Thyroid gland (tissue), 4 donors: ENCODE measurements at regions not wholly inside any gene's neighbourhood (a gene's known extent, or its start where the extent isn't known, plus 50 kb on each side); places are given as distances from the start of the nearest gene placed in this dataset.

Experiments
- DNase-seq, 2 donors: peaks; one replicate each; pipeline ENCODE4 v3.0.0-alpha.2; 2019
- H3K27ac ChIP-seq, 3 donors: fragments of 200-600 bp; sonication (generic); 1 replicate in 2 of 3; 2 replicates in 1 of 3; pipeline ENCODE4 v1.5.1; 2016 to 2019; ENCODE audit warnings: mild to moderate bottlenecking in 1 of 3, moderate library complexity in 1 of 3
- H3K27me3 ChIP-seq: fragments of 200-600 bp; sonication (generic); one replicate; pipeline ENCODE4 v1.5.1; 2019
- H3K36me3 ChIP-seq, 2 donors: fragments of 200-600 bp; sonication (generic); one replicate each; pipeline ENCODE4 v1.5.1; 2016 to 2019
- H3K4me1 ChIP-seq, 2 donors: fragments of 200-600 bp; sonication (generic); one replicate each; pipeline ENCODE4 v1.5.1; 2017 to 2019
- H3K4me3 ChIP-seq, 3 donors: fragments of 200-600 bp; sonication (generic); replicated peaks in 1 of 3; 1 replicate in 2 of 3; 2 replicates in 1 of 3; pipeline ENCODE4 v1.5.1; 2016; ENCODE audit warnings: mild to moderate bottlenecking in 1 of 3
- H3K9me3 ChIP-seq: fragments of 200-600 bp; sonication (generic); one replicate; pipeline ENCODE4 v1.5.1; 2017
- POLR2A ChIP-seq, 2 donors: fragments of 450-650 bp; IDR thresholded peaks; one replicate each; pipeline ENCODE4 v1.6.1; 2017; ENCODE audit warnings: antibody characterized with exemption in 2 of 2, mild to moderate bottlenecking in 2 of 2, moderate library complexity in 1 of 2
- WGBS, 2 donors: methylation state at CpG; one replicate each; pipeline ENCODE4 v1.1.5; 2017; 5-methylcytosine and 5-hydroxymethylcytosine counted together
- intact Hi-C: fragments of 100-400 bp; cut with DNase I; formaldehyde crosslinking; loops from one replicate; pipeline ENCODE4 v1.15.1; 2023
- TF ChIP-seq, protein P1 (sequence below), 6 experiments: fragments of 200-600 bp in 3 of 6; fragments of 450-650 bp in 3 of 6; sonication (generic) in 3 of 6; IDR thresholded peaks; one replicate each; pipeline ENCODE4 v1.5.1; 2016 to 2019; ENCODE audit warnings: antibody characterized with exemption in 6 of 6, mild to moderate bottlenecking in 2 of 6, inconsistent platforms in 1 of 6, moderate library complexity in 1 of 6

DNA sequence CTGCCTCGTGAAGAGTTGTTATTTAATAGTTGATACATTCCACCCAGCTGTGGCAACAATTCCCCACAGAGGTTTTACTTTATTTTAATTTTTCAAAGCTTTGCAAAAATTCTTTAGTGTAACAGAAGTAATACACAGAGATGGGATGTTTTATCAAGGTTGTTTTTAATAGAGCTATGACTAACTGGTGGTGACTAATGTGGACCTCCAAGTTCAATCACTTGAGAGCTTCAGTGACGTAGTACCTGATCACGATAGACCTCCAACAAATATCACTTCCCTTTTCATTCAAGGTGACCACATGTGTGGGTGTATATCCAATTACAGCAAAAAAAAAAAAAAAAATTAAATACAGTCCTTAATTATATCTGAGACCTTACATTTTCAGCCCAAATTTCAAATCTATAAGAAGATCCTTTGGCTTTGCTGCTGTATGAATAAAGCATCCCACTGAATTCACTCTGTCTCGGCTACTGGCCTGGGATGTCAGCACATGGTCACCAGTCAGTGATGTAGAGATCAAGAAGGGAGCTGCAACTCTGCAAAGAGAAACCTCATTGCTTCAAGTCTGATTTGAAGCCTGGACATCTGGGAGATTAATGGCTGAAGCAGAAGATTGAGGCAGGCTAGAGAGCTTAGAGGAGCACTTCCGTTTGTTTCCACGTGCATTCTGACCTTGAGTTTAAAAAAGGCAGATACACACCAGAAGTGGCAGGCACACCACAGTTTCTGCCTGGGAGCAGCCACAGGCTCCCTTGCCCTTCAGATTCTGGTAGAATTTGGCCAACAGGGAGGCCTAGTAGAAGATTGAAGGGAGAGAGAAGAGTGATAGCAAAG lies 345.9 kb upstream of the NOCT start:
- peak in 1 of 2 donors; percentile 7 for DNase-seq
- intact Hi-C loops, result no loop called here
- Histone ChIP-seq H3K27ac (no peak overlapping the region), H3K4me3 (no peak overlapping the region), H3K27me3 (no peaks in the 10 kb centered on the region), H3K36me3 (no peaks in the 10 kb centered on the region), H3K9me3 (no peaks in the 10 kb centered on the region), H3K4me1 (peaks cover 0 to 10% of the 10 kb centered on the region in 2 donors)
- WGBS, 2 donors, result 70 to 83% methylated on average over 6 of the region's 6 CpGs
- TF ChIP-seq, protein P1, sequence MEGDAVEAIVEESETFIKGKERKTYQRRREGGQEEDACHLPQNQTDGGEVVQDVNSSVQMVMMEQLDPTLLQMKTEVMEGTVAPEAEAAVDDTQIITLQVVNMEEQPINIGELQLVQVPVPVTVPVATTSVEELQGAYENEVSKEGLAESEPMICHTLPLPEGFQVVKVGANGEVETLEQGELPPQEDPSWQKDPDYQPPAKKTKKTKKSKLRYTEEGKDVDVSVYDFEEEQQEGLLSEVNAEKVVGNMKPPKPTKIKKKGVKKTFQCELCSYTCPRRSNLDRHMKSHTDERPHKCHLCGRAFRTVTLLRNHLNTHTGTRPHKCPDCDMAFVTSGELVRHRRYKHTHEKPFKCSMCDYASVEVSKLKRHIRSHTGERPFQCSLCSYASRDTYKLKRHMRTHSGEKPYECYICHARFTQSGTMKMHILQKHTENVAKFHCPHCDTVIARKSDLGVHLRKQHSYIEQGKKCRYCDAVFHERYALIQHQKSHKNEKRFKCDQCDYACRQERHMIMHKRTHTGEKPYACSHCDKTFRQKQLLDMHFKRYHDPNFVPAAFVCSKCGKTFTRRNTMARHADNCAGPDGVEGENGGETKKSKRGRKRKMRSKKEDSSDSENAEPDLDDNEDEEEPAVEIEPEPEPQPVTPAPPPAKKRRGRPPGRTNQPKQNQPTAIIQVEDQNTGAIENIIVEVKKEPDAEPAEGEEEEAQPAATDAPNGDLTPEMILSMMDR (IDR thresholded peaks at IDR 0.05), result no peak
- TF ChIP-seq POLR2A (IDR thresholded peaks at IDR 0.05), result no peak

DNA sequence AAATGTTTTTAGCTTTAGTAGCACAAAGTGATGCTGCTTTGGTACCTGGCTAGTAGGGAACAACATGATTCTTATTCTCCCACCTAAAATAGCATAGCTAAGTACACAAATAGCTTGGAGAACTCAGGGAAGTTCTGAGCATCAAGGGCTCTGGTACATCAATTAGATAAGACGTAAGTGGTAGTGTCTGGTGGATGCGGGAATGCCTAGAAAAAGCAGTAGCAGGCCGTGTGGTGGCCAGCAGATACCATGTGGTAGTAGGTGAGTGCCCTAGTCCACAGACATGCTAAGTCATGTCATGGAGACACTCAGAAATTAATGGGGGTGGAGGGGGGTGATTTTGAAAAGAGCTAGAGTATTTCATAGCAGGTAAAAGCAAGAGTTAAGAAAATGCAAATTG lies 347.3 kb upstream of the NOCT start:
- Histone ChIP-seq H3K36me3 (no peaks in the 10 kb centered on the region), H3K4me3 (no peak overlapping the region), H3K27me3 (no peaks in the 10 kb centered on the region), H3K9me3 (no peaks in the 10 kb centered on the region), H3K27ac (no peak overlapping the region), H3K4me1 (peaks cover 0 to 10% of the 10 kb centered on the region in 2 donors)
- DNase-seq, result no peak
- TF ChIP-seq, protein P1 (IDR thresholded peaks at IDR 0.05), result no peak
- TF ChIP-seq POLR2A (IDR thresholded peaks at IDR 0.05), result no peak
- intact Hi-C loops, result no loop called here
- 96 to 98% methylated on average over 3 of the region's 3 CpGs for WGBS, 2 donors

DNA sequence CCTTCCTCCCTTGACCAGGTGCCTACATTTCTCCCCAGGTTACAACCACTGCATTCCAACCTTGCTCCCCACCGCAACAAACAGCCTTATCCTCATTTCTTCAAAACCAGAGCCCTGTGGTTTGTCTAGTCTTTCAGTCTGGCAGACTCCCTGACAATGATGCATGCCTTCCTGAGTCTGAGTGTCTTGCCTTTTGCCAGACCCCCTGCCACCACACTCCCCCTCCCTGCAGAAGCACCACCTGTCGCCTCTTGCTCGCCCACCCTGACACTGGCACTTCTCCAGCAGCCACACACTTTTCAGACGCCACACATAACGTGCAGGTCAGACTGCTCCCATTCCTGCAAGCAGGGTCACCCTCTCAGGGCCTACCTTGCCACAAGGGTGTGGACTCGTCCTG lies 349.2 kb upstream of the NOCT start:
- Histone ChIP-seq H3K27ac (no peak overlapping the region), H3K9me3 (no peaks in the 10 kb centered on the region), H3K4me3 (no peak overlapping the region), H3K27me3 (no peaks in the 10 kb centered on the region), H3K4me1 (peaks cover 0 to 10% of the 10 kb centered on the region in 2 donors), H3K36me3 (no peaks in the 10 kb centered on the region)
- intact Hi-C loops, result no loop called here
- TF ChIP-seq, protein P1 (IDR thresholded peaks at IDR 0.05), result no peak
- TF ChIP-seq POLR2A (IDR thresholded peaks at IDR 0.05), result no peak
- 87 to 92% methylated on average over 6 of the region's 6 CpGs for WGBS, 2 donors
- no peak for DNase-seq

DNA sequence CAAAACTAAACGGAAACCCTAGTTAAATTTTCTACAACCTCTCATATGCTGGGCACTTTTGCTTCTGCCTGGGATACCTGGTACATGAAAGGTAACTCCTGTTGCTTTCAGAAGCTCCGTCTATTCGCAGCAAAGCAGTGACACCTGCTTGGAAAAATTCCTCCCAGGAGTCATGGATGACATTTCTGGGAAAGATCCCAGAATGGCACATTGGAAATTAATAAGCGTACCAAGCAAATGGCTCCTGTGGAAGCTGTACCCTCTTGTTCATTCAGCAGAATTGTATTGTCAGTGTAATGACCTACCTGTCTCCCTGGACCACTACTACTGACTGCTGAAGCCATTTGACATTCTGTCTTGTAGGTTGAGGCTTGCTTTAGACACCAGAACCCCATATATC lies 349.7 kb upstream of the NOCT start:
- intact Hi-C loops, result no loop called here

DNA sequence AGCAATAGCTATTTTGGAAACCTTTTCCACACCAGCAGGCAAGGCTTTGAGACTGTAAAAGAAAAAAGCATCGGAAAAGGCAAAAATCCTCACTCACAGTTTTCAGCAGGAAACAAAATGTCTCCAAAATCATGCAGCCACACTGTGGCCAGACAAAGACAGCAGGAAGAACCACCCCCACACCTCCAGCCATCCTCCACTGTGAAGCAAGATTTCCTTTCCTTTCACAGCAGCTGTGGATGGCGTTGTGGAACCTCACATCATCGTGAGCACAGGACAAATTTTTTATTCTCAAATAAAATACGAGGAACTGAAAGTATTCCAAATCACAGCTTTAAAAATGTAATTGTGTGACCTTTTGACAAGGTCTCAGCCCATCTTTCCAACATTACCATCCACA lies 351.7 kb upstream of the NOCT start:
- TF ChIP-seq, protein P1 (IDR thresholded peaks at IDR 0.05), result no peak
- no peak for TF ChIP-seq POLR2A (IDR thresholded peaks at IDR 0.05)
- Histone ChIP-seq H3K9me3 (no peaks in the 10 kb centered on the region), H3K4me3 (no peak overlapping the region), H3K36me3 (no peaks in the 10 kb centered on the region), H3K4me1 (peaks cover 0 to 4% of the 10 kb centered on the region in 2 donors), H3K27me3 (no peaks in the 10 kb centered on the region), H3K27ac (no peak overlapping the region)
- 70 to 74% methylated on average over 4 of the region's 4 CpGs for WGBS, 2 donors
- no peak for DNase-seq
- intact Hi-C loops, result no loop called here

More for the DNA sequence above, 349.7 kb upstream of the NOCT start:
- H3K4me1 ChIP-seq, result peaks cover 0 to 10% of the 10 kb centered on the region in 2 donors
- TF ChIP-seq, protein P1 (IDR thresholded peaks at IDR 0.05), result no peak
- no peak for TF ChIP-seq POLR2A (IDR thresholded peaks at IDR 0.05)
- WGBS, 2 donors, result 93 to 97% methylated on average over 4 of the region's 4 CpGs
- H3K4me3 ChIP-seq, result no peak overlapping the region
- H3K36me3 ChIP-seq, result no peaks in the 10 kb centered on the region
- no peak overlapping the region for H3K27ac ChIP-seq
- DNase-seq, result no peak
- no peaks in the 10 kb centered on the region for H3K9me3 ChIP-seq
- no peaks in the 10 kb centered on the region for H3K27me3 ChIP-seq
